Renal pelvis (tissue), 1 donor: ENCODE measurements at regions not wholly inside any gene's neighbourhood (a gene's known extent, or its start where the extent isn't known, plus 50 kb on each side); places are given as distances from the start of the nearest gene placed in this dataset.
"Not testable (repeated sequence)": the region's sequence is repeated elsewhere in the genome, so short reads cannot be mapped to it uniquely, and the experiment has no call there.

Source experiments
- DNase-seq: peaks from one replicate; pipeline ENCODE4 v3.0.0-alpha.2; 2013

DNA sequence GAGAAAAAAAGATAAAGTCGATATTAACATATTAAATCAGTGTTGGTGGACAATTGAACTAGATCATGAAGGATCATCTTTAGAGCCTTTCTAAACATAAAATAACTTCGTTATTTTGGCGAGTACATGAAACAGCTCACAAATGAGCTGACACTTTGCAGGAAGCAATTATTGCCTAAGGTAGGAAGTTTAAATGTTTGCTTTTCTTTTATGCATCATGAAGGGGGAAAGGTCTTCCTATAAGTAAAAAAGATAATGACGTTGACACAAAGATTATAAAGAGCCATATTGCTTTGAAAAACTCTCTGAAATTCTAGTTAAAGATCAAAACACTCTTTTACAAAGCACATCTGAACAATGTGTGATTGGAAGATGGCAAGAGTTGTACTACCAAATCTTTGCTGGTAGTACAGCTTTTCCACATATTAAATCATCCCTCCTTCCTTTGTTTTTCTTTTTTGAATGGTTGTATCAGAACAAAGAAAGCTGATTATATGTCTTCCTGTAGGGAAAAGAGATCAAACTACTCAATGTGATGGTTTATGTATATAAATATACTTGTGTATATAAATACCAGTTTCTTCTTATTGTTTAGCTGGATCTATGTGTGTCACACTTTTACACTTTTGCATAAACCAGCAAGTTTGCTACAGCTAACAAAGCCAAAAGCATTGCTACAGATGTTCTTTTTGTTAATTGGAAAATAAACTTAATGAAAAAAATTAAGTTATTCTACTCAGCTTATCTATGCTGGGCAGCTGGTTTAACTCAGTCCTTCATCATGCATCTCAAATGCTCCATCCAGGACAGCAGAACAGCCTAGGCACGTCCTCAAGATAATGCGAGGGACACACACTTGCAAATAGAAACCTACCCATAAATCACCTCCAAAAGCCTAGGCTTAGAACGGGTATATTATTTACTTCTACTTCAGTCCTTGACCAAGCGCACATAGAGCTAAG lies 850.8 kb upstream of the ROBO1 start:
- no peak for DNase-seq

DNA sequence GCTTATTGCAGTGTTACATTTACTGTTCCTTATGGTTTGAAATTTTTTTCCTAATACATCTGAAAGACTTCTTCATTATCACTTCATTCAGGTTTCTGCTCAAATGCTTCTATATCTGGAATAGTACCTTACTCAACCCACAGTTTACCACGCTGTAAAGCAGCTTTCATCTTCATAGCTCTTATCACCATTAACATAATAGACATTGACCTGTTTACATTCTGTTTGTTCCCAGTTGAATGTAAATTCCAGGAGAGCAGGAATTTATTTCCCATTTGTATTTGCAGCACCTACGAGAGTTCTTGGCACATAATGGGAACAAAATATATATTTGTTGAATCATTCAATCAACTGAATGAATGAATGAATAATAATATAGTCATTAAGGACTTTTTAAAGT lies 844.6 kb upstream of the ROBO1 start:
- no peak for DNase-seq

DNA sequence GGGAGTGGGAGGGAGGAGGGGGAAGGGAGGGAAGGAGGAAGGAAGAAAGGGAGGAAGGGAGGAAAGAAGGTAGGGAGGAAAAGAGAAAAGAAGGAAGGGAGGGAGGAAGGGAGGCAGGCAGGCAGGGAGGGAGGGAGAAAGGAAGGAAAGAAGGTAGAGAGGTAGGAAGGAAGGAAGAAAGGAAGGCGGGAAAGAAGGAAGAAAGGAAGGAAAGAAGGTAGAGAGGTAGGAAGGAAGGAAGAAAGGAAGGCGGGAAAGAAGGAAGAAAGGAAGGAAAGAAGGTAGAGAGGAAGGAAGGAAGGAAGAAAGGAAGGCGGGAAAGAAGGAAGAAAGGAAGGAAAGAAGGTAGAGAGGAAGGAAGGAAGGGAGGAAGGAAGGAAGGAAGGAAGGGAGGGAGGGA lies 840.3 kb upstream of the ROBO1 start:
- DNase-seq, result not testable (repeated sequence)

DNA sequence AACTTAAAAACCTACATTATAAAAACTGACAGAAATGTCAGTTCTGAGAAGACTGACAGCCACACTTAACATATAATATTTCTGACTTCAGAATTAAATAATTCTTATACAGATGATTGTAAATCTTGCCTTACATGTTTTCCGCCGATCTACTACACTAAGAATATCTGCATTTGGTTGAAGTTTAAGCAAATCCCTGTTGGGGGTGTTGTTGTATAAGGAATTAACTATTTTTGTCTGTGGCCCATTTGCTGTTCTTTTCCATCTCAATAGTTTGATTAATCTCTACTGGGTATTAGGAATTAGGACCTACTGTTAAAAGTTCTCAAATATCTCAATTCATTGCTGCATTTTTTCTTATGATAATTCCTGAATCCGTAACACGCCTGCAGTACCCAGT lies 838.3 kb upstream of the ROBO1 start:
- DNase-seq, result no peak

DNA sequence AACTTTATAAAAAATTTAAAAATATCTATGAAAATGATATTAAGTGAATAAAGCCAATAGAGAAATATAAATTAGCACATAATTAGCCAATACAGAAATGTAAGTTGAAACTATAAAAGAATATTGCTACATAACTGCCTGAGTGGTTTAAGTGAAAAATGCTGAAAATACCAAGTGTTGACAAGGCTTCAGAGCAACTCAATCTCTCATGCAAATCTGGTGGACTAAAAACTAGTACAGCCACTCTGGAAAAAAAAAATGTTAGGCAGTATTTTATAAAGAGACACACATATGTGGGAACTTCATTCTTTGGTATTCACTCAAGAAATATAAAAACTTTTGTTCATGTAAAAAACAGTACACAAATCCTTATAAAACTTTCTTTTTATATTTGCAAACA lies 833.7 kb upstream of the ROBO1 start:
- DNase-seq, result no peak

DNA sequence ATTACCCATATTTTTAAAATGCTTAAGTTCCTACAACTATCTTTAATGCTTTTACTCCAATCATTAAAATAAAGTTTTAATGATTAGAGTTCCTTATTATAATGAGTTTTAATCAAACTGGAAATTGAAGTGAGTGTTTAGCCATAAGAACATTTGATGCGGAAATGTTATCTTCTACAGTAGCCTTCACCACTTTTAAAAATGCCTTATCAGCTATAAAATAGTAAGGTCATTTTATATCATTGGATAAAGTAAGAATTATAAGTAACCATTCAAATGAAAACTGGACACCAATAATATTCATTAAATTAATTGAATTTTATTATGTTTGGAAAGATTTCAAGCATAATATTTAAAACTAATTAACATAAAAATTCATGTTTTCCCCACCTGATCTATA lies 825.0 kb upstream of the ROBO1 start:
- no peak for DNase-seq

DNA sequence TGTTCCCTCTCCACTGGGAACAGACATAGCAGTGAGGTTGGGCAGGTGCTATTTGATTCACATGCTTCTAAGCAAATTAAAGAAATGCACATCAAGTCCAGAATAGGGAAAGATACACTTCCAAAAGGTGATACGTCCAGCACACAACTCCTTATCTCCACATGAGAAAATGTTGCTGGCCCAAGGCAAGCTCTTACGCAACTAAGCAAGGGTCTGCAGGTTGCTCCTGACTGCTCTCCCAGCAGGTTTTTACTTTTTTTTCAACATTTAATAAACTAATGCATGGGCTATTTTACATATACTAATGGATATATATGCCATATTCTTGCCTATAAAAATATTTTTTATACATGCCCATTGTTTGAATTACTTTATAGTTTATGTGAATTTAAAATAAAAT lies 818.5 kb upstream of the ROBO1 start:
- no peak for DNase-seq

DNA sequence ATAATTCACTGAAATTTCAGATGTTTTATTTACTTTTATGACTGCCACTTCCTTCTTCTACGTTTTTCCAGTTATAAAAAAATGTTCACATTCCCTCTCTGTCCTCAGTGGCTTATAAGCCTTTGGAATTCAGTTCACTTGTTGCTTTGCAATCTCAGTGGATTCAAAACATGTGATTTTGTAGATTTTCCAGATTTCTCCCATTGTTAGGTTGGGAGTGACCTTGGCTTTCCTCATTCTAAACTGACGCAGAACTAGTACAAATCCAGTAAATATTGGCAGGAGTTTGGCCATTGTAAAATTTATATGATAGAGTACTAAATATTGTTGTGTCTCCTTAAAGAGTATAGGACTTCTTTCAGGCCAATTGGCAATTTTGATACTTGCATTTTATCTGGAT lies 812.3 kb upstream of the ROBO1 start:
- no peak for DNase-seq

DNA sequence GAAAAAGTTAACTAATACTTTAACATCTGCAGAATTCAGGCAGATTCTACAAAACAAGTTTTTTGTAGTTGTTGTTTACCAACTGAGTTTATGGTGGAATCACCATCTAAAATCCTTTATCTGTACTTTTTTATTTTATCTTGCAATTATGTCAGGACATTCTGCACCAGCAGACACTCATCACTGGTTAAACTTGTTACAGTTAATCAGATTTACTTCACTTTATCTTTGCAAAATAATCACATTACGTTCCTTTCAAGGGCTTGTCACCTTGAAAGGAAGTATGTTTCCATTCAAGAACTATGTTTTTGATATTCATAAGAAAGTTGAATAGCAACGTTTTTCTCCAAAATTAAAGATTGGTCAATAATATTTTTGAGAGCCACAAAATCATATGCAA lies 796.6 kb upstream of the ROBO1 start:
- DNase-seq, result no peak

DNA sequence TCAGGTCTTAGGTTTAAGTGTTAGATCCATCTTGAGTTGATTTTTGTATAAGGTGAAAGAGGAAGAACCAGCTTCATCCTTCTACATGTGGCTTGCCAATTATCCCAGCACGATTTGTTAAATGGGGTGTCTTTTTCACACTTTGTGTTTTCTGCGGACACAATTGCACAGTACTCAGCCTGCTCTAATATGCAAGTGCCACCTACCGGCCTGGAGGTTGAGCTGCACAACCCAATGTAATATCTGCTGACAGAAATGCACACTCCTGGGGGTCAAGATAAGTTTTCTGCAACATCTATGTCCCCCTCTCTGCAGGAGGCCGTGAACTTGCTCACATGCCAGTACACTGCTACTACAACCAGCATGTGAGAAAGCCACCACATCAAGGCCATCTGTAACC lies 791.9 kb upstream of the ROBO1 start:
- DNase-seq, result no peak

DNA sequence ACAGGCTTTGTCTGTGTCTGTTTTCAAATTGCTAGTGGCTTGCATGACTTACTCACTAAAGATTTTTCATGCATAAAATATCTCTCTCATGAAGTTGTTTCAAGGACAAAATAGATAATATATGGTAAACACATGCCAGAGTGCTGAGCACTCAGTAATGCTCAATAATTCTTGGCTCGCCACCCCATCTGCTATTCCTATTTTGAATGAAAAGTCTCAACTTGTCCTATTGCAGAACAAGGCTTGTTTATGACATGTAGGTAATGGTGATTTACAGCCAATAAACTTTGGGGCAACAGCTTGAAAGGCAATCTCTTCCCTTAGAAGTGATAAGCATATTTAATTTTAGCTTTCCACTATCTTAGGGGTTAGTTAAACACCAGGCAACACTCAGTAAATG lies 789.0 kb upstream of the ROBO1 start:
- DNase-seq, result no peak

DNA sequence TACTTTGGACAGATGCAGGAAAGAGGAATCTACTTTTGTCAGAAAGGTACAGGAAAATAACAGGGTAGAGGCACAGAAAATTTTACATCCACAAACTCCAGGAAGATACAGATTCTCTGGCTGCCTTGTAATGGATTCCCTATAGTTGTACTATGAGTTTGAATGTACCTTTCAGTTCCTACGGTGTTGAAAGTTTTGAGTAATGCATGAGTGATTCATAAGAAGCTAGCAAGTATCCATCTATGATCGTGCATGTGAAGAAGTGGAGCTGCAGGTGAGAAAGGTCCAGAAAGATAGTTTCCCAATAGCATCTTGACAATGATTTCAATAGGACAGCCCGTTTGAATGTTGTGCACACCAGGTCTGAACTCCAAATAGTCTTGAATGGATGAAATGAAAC lies 786.5 kb upstream of the ROBO1 start:
- no peak for DNase-seq

DNA sequence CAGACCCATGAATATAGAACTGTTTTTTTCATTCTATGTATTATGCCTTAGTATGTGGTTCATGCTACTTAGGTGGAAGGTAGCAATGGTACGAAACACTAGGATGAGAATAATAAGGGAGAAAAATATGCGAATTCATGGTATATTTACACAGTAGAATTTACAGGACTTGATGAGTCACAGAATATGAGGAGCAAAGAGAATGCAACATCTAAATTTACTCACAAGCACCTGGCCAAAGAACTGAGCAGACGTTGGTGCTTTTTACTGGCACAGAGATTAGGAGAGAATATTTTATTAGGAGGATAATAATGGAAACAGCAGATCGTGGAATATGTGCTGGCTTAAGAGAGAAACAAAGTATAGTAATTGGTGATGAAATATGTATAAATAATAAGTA lies 785.4 kb upstream of the ROBO1 start:
- no peak for DNase-seq

DNA sequence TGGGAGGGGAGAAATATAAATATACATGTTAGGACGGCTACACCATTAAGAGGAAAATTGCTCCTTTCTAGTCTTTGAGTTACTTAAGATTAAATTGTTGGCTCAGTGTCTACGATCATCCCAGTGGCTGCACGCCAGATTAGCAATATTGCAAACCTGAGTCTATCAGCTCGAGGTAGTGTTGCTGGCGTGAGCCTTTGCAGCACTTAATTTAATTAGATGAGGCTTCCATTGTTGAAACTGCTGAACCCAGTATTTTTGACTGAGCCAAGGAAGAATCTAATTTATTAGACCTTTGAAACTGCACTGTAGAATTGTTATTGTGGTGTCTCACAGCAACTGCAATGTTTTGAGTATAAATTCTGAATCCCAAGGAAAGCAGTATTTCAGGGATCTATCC lies 782.4 kb upstream of the ROBO1 start:
- no peak for DNase-seq

DNA sequence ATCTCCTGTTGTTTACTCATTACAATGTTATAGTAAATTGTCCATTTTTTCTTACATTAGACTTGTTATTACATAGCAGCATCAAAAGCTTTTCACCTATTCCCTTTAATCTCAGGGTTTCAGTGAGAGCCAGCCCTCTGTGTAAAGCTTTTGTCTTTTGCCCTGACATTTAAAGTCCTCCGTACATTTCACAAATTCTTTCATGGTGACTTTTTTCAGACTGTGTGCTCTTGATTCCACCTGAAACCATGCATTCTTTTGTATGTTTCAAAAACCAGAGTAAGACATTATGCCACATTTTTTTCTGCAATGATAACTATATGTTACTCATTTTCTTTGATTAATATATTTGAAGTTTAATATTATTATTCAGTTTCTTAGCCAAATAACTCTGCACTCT lies 781.4 kb upstream of the ROBO1 start:
- no peak for DNase-seq

DNA sequence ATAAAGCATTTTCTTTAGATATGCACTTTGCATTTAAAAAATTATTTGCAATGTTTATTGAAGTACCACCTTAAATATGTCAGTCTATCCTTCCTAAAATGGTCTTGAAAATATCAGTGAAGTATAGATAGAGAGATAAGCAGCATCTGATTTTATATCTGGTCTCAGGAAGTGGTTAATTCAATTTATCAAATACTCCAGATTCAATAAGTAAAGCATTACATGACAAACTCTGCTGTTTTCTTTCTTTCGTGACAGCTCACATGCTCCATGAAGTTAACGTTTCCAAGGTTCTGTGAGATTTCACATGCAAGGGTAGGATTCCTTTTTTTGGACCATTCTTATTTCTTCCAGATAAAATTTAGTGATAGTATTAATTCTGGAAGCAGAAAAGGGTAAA lies 775.4 kb upstream of the ROBO1 start:
- no peak for DNase-seq

DNA sequence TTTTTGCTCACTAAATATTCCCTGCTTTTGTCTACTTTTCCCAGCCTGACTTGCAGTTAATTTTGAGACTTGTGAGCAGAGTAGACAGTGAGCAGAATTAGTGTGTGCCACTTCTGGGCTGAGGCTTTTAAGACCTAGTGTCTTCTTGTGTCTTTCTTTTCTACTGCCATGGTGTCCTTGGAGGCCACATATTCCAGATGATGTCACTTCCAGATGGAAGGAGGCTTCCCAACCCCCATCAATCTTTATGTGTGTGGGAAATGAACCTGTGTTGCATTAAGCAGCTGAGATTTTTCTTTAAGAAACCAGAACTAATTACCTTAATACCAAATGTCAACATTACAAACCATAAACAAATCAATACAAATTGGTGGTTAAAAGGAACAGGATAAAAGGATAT lies 774.7 kb upstream of the ROBO1 start:
- DNase-seq, result no peak

DNA sequence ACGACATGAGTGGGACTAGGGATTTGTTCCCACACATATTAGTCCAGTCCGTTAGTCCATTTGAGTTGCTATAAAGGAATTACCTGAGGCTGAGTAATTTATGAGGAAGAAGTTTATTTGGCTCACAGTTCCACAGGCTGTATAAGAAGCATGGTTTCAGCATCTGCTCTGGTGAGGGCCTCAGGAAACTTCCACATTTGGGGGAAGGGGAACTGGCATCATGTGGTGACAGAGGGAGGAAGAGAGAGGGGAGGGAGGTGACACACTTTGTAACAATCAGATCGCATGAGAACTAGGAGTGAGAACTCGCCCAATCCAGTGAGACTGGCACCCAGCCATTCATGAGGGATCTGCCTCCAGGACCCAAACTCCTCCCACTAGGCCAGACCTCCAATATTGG lies 769.9 kb upstream of the ROBO1 start:
- DNase-seq, result no peak

DNA sequence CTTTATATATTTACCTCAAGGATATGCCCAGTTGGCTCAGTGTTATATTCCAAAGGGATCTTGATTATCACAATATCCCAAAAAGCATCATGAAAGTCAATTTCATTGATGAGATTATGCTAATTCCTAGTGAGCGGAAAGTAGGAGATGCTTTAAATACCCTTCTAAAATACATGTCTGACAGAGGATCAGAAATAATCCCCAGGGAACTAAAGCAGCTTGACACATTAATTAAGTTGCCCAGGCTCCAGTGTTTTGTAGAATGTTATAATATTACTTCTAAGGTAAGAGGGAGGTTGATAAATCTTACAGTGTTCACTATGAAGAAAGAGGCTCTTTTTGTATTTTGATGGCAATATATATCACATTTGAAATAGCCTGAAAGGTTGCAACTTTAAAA lies 767.5 kb upstream of the ROBO1 start:
- DNase-seq, result no peak

DNA sequence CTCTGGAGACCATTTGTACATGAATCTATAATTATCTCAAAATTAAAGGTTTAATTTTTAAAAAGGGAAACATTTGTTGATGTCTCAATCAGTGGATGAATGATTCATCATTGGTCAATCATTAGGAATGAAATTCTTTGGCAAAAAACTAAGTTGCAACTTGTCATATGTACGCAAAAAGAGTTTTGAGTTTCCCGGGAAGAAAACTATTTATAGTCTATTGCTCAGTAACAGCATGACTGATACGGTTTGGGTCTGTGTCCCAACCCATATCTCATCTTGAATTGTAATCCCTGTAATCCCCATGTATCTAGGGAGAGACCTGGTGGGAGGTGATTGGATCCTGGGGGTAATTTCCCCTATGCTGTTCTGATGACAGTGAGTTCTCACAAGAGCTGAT lies 765.8 kb upstream of the ROBO1 start:
- no peak for DNase-seq

DNA sequence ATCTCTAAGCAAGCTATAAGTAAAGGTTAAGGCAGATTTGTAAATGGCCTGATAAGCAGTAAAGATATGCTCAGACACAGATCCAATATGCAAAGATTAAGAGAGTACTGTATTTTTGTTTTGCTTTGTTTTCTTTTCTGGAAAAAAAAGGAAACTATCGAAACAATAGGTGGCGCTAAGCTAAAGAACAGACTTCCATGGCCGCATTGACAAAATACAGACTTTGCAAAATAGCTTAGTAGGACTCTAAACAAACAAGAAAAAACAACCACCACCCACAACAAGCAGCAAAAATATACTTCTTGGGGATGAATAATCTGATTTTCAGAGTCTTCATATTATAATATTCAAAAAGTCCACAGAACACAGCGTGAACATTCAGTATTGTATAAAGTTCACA lies 758.4 kb upstream of the ROBO1 start:
- DNase-seq, result no peak

DNA sequence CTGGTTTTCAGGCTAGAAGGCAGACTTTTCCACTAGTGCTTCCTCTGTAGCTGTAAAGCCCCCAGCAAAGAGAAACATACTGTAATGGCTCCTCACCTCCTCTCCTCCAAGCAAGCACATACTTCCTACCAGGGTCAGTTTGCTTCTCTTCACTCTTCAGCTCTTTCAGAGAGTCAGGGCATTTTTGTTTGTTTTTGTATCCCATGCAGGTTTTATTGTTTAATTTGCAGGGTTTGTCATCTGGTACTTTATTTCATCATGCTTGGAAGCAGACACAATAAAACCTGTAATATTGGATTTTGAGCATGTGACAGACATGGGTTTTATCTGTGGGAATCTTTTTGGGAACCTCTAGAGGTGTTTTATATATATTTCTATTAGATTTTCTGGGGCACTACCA lies 753.3 kb upstream of the ROBO1 start:
- DNase-seq, result no peak

DNA sequence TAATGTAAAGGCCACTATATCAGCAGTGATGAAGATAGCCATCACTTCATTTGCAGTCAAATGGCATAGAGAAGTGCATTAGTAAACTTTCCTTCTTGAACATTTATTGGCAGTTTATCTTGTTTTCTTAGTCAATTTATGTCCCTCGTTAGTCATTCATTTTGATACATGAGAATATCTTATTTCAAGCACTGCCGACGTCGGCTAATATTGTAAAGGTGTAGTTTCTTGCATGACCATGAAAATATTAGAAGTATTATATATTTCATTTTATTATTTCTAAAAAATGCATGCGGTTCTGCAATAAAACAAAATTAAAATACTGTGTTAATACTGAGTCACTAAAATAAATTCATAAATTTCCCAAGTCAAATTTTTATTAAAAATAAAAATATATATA lies 751.6 kb upstream of the ROBO1 start:
- DNase-seq, result no peak

DNA sequence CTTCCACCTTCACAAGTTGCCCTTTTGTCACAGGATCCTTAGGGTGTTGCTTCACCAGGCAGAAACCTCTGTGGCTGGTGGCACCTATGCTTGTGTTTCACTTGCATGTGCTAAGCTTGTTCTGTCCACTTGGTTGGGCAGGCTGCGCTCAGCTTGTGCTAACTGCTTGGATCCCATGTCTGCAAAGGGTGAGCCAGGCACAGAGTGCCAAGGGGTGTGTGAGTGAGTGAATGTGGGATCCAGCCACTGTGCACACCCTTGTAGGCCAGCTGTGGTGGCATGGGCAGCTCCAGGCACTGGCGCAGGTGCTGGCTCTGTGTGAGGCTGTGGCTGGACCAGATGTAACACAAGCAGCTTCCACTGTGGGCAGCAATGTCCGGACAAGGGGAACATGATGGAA lies 728.7 kb upstream of the ROBO1 start:
- no peak for DNase-seq
